CD14-positive monocyte (primary cell): ENCODE measurements at regions not wholly inside any gene's neighbourhood (a gene's known extent, or its start where the extent isn't known, plus 50 kb on each side); places are given as distances from the start of the nearest gene placed in this dataset.

Source experiments
- DNase-seq, 3 donors: peaks; one replicate each; pipeline ENCODE4 v3.0.0-alpha.2; 2011 to 2022
- H2AFZ ChIP-seq: 2 replicates; pipeline ENCODE4 v1.6.0; 2012; ENCODE audit warnings: mild to moderate bottlenecking, low read depth, low read length, inconsistent platforms; ENCODE audit not compliant: insufficient read depth, poor library complexity, severe bottlenecking
- H3K27ac ChIP-seq, 2 donors: 1 replicate in 1 of 2; 2 replicates in 1 of 2; pipeline ENCODE4 v1.5.1; 2012 to 2013; ENCODE audit warnings: low read length in 2 of 2, control low read depth in 1 of 2, inconsistent platforms in 1 of 2, low read depth in 1 of 2, mild to moderate bottlenecking in 1 of 2
- H3K27me3 ChIP-seq, 2 donors: one replicate each; pipeline versions ENCODE4 v1.6.0 to v1.6.1; 2011 to 2013; ENCODE audit warnings: low read length in 2 of 2; ENCODE audit not compliant: control insufficient read depth in 2 of 2, insufficient read depth in 2 of 2
- H3K36me3 ChIP-seq, 2 donors: replicated peaks in 1 of 2; 1 replicate in 1 of 2; 2 replicates in 1 of 2; pipeline versions ENCODE4 v1.5.1 to v1.6.1; 2012 to 2013; ENCODE audit warnings: low read length in 2 of 2, control low read depth in 1 of 2, inconsistent platforms in 1 of 2, mild to moderate bottlenecking in 1 of 2; ENCODE audit not compliant: insufficient read depth in 2 of 2, control insufficient read depth in 1 of 2
- H3K4me1 ChIP-seq, 2 donors: 1 replicate in 1 of 2; 2 replicates in 1 of 2; pipeline versions ENCODE4 v1.5.1 to v1.6.1; 2012 to 2013; ENCODE audit warnings: low read length in 2 of 2, control low read depth in 1 of 2, inconsistent platforms in 1 of 2, mild to moderate bottlenecking in 1 of 2, moderate library complexity in 1 of 2; ENCODE audit not compliant: insufficient read depth in 2 of 2, control insufficient read depth in 1 of 2
- H3K4me2 ChIP-seq: replicated peaks from 2 replicates; pipeline ENCODE3; 2012; ENCODE audit warnings: low read length, moderate library complexity, mild to moderate bottlenecking; ENCODE audit not compliant: poor library complexity, severe bottlenecking; ENCODE audit errors: extremely low read depth
- H3K4me3 ChIP-seq, 3 experiments: fragments of 200-600 bp in 1 of 3; sonication (generic) in 1 of 3; replicated peaks in 1 of 3; 1 replicate in 2 of 3; 2 replicates in 1 of 3; pipeline ENCODE4 v1.5.1; 2011 to 2013; ENCODE audit warnings: low read length in 3 of 3, mild to moderate bottlenecking in 3 of 3, control low read depth in 2 of 3, low read depth in 2 of 3, inconsistent platforms in 1 of 3, moderate library complexity in 1 of 3
- H3K79me2 ChIP-seq: 2 replicates; pipeline ENCODE4 v1.6.0; 2012; ENCODE audit warnings: mild to moderate bottlenecking, control low read depth, inconsistent platforms, low read length, moderate library complexity; ENCODE audit not compliant: insufficient read depth
- H3K9ac ChIP-seq: 2 replicates; pipeline ENCODE4 v1.6.0; 2017; ENCODE audit warnings: low read length, mild to moderate bottlenecking; ENCODE audit not compliant: insufficient read depth, poor library complexity, severe bottlenecking
- H3K9me3 ChIP-seq, 2 donors: replicated peaks in 1 of 2; 1 replicate in 1 of 2; 2 replicates in 1 of 2; pipeline versions ENCODE4 v1.5.1 to v1.6.1; 2012 to 2013; ENCODE audit warnings: low read length in 2 of 2, control low read depth in 1 of 2; ENCODE audit not compliant: control insufficient read depth in 1 of 2, insufficient read depth in 1 of 2
- H4K20me1 ChIP-seq: 2 replicates; pipeline ENCODE4 v1.6.0; 2012; ENCODE audit warnings: mild to moderate bottlenecking, low read length, control low read depth, moderate library complexity; ENCODE audit not compliant: insufficient read depth
- H3K27ac Mint-ChIP-seq, 7 donors: one replicate each; pipeline ENCODE4 v1.8.0; 2020; ENCODE audit warnings: mild to moderate bottlenecking in 7 of 7, mixed read lengths in 7 of 7, moderate library complexity in 6 of 7, inconsistent platforms in 2 of 7
- H3K27me3 Mint-ChIP-seq, 3 donors: one replicate each; pipeline ENCODE4 v1.8.0; 2021 to 2022; ENCODE audit warnings: low read depth in 3 of 3, mild to moderate bottlenecking in 3 of 3, mixed read lengths in 3 of 3, moderate library complexity in 3 of 3, inconsistent platforms in 1 of 3
- H3K36me3 Mint-ChIP-seq, 2 donors: one replicate each; pipeline ENCODE4 v1.8.0; 2020; ENCODE audit warnings: mixed read lengths in 2 of 2, inconsistent platforms in 1 of 2, mild to moderate bottlenecking in 1 of 2
- H3K4me1 Mint-ChIP-seq: one replicate; pipeline ENCODE4 v1.8.0; 2020; ENCODE audit warnings: mild to moderate bottlenecking, mixed read lengths
- H3K4me3 Mint-ChIP-seq, 2 donors: one replicate each; pipeline ENCODE4 v1.8.0; 2020; ENCODE audit warnings: mild to moderate bottlenecking in 2 of 2, mixed read lengths in 2 of 2, moderate library complexity in 1 of 2
- H3K9me3 Mint-ChIP-seq, 7 donors: one replicate each; pipeline ENCODE4 v1.8.0; 2020 to 2022; ENCODE audit warnings: mixed read lengths in 7 of 7, mild to moderate bottlenecking in 6 of 7, moderate library complexity in 6 of 7, inconsistent platforms in 2 of 7
- CTCF ChIP-seq: fragments of 200-600 bp; IDR thresholded peaks from one replicate; pipeline ENCODE4 v1.8.0; 2022; ENCODE audit warnings: antibody characterized with exemption, mild to moderate bottlenecking
- WGBS: methylation state at CpG from one replicate; pipeline ENCODE4 v1.1.5; 2013; ENCODE audit warnings: missing lambda C conversion rate; ENCODE audit not compliant: insufficient coverage; 5-methylcytosine and 5-hydroxymethylcytosine counted together
- intact Hi-C, 2 donors: fragments of 100-400 bp; cut with micrococcal nuclease; formaldehyde crosslinking; loops; one replicate each; pipeline versions ENCODE4 v1.15.0 to v1.15.1; 2023

DNA sequence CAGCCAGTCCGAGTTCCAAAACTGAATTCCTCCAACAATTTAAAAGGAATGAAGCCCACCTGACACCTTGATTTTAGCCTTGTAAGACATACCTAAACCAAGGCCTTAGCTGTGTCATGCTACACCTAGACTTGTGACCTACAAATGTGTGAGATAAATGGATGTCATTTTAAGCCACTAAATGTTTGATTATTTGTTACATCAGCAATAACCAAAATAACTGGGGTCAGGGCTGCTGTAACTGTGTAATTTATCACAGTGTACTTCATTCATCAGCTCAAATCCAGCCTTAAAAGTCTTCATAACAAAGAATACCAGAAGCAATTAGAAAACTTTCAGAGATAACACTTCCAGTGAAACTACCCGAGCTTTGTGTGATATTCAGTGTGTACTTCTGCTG lies 673.0 kb upstream of the ANO3 start:
- WGBS: no CpG with 5 or more reads among the region's 2 CpGs
- no peaks in the 10 kb centered on the region for H3K4me1 ChIP-seq
- no peaks in the 10 kb centered on the region for H3K36me3 ChIP-seq
- no peak for TF ChIP-seq CTCF
- no peak overlapping the region for H3K4me2 ChIP-seq
- Mint-ChIP-seq H3K9me3 (peaks cover 0 to 3% (median 0%) of the 10 kb centered on the region in 7 donors), H3K27ac (no peak overlapping the region), H3K4me1 (no peaks in the 10 kb centered on the region), H3K36me3 (no peaks in the 10 kb centered on the region), H3K27me3 (peaks cover 0 to 2% (median 0%) of the 10 kb centered on the region in 3 donors), H3K4me3 (no peak overlapping the region)
- H3K79me2 ChIP-seq: no peaks in the 10 kb centered on the region
- no peaks in the 10 kb centered on the region for H4K20me1 ChIP-seq
- H3K27ac ChIP-seq: no peak overlapping the region
- H2AFZ ChIP-seq: no peak overlapping the region
- H3K9me3 ChIP-seq: no peaks in the 10 kb centered on the region
- no peak overlapping the region for H3K4me3 ChIP-seq
- no peak for DNase-seq
- H3K9ac ChIP-seq: no peak overlapping the region
- no peaks in the 10 kb centered on the region for H3K27me3 ChIP-seq
- intact Hi-C loops: no loop called here

DNA sequence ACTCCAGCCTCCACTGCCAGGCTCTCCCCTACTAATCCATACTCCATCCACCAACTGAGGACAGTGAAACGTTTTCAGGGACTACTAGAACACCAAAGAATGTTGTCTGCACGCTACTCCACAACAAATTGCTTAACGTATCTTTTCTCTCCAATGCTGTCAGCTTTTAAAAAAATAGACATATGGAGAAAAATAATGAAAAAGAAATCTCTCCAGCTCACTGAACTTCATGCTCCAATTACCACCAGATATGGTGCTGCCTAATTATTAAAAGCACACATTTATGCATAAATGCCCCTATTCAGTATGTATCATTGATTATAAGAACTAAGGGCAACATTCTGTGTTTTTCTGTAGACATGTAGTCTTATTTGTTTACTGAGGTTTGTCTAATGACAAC lies 672.2 kb upstream of the ANO3 start:
- no peaks in the 10 kb centered on the region for H3K27me3 Mint-ChIP-seq
- Histone ChIP-seq H3K4me1 (no peaks in the 10 kb centered on the region), H2AFZ (no peak overlapping the region), H3K4me3 (no peak overlapping the region), H3K9me3 (no peaks in the 10 kb centered on the region), H4K20me1 (no peaks in the 10 kb centered on the region), H3K27me3 (no peaks in the 10 kb centered on the region), H3K4me2 (no peak overlapping the region), H3K27ac (no peak overlapping the region), H3K36me3 (no peaks in the 10 kb centered on the region), H3K9ac (no peak overlapping the region), H3K79me2 (no peaks in the 10 kb centered on the region)
- no peaks in the 10 kb centered on the region for H3K4me1 Mint-ChIP-seq
- TF ChIP-seq CTCF: no peak
- intact Hi-C loops: no loop called here
- DNase-seq: no peak
- no peaks in the 10 kb centered on the region for H3K36me3 Mint-ChIP-seq
- no CpG with 5 or more reads among the region's 3 CpGs for WGBS
- no peak overlapping the region for H3K4me3 Mint-ChIP-seq
- H3K9me3 Mint-ChIP-seq: peaks cover 0 to 3% (median 0%) of the 10 kb centered on the region in 7 donors
- no peak overlapping the region for H3K27ac Mint-ChIP-seq
